ENCODE measurements at regions not wholly inside any gene's neighbourhood (a gene's known extent, or its start where the extent isn't known, plus 50 kb on each side); places are given as distances from the start of the nearest gene placed in this dataset.
"Not testable (repeated sequence)": the region's sequence is repeated elsewhere in the genome, so short reads cannot be mapped to it uniquely, and the experiment has no call there.

GRCh38 chr21:5013455-5014304 is 5507.7 kb upstream of the TPTE start:
- not testable (repeated sequence) for DNase-seq

GRCh38 chr21:5015187-5015586 is 5506.2 kb upstream of the TPTE start:
- DNase-seq: not testable (repeated sequence)

- DNase-seq: not testable (repeated sequence)
These were observed 5502.3 kb upstream of the TPTE start for GRCh38 chr21:5019120-5019519.

GRCh38 chr21:5021815-5022214 is 5499.6 kb upstream of the TPTE start:
- not testable (repeated sequence) for DNase-seq

- not testable (repeated sequence) for DNase-seq
These were observed 5499.1 kb upstream of the TPTE start for GRCh38 chr21:5022254-5022653.

- not testable (repeated sequence) for DNase-seq
These were observed 5498.6 kb upstream of the TPTE start for GRCh38 chr21:5022748-5023147.

GRCh38 chr21:5035147-5035546 is 5486.2 kb upstream of the TPTE start:
- DNase-seq: not testable (repeated sequence)

GRCh38 chr21:5035587-5035986 is 5485.8 kb upstream of the TPTE start:
- DNase-seq: not testable (repeated sequence)

- not testable (repeated sequence) for DNase-seq
These were observed 5483.6 kb upstream of the TPTE start for GRCh38 chr21:5037606-5038331.

- not testable (repeated sequence) for DNase-seq
These were observed 5481.5 kb upstream of the TPTE start for GRCh38 chr21:5039926-5040325.

GRCh38 chr21:5042583-5042982 is 5478.8 kb upstream of the TPTE start:
- not testable (repeated sequence) for DNase-seq

- DNase-seq: not testable (repeated sequence)
These were observed 5476.6 kb upstream of the TPTE start for GRCh38 chr21:5044812-5045211.

GRCh38 chr21:5051303-5052018 is 5469.9 kb upstream of the TPTE start:
- not testable (repeated sequence) for DNase-seq

GRCh38 chr21:5055027-5055754 is 5466.2 kb upstream of the TPTE start:
- not testable (repeated sequence) for DNase-seq

GRCh38 chr21:5055996-5056962 is 5465.1 kb upstream of the TPTE start:
- not testable (repeated sequence) for DNase-seq

- not testable (repeated sequence) for DNase-seq
These were observed 5464.3 kb upstream of the TPTE start for GRCh38 chr21:5057077-5057476.

GRCh38 chr21:5060364-5061083 is 5460.9 kb upstream of the TPTE start:
- DNase-seq: not testable (repeated sequence)

- not testable (repeated sequence) for DNase-seq
These were observed 5456.7 kb upstream of the TPTE start for GRCh38 chr21:5064581-5065142.

- DNase-seq: peak in 4 of 5 donors; percentile 41 to 77 (median 42)
These were observed 5455.9 kb upstream of the TPTE start for GRCh38 chr21:5065240-5066211.

All from T-helper 1 cell (primary cell).